GM18858 (cell line): ENCODE measurements at regions not wholly inside any gene's neighbourhood (a gene's known extent, or its start where the extent isn't known, plus 50 kb on each side); places are given as distances from the start of the nearest gene placed in this dataset.

Experiments used
- ATAC-seq: cut with Tn5 transposase; IDR thresholded peaks from one replicate; pipeline ENCODE4 v1.9.1; 2021; ENCODE audit not compliant: unreplicated experiment

DNA sequence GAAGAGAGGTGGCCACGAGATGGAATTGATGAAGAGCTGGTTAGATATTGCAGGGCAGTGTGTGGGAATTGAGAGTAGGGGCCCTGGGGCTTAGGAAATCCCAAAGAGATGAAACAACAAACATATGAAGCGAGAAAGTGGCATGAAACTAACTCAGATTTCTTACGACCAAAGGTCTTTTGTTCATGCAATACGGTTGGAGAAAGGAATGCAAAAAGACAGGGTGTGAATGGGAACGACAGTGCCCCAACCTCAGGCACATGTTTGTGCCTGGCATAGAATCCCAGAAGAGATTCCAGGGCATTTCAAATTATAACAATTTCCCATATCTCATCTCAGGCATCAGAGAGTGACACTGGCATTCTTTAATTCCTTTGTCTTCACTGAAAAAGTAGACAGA lies 199.2 kb downstream of the ACTL7B start:
- ATAC-seq: no peak

DNA sequence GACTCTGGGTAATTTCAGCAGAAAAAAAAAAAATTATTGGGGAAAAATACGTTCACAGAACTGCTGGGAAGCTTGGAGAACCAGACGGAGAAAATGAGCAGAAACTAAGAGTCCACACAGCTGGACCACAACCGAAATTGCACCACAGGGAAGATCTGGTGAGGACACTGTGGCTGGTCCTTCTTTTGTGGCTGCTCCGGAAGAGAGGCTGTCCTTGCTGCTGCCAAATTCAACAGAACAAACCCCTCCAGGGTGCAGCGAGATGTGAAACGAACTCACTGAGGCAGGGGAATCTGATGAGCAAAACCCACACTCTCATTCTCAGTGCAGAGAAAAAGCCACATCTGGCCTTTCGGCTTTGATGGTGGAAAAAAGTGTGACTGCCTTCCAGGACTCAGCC lies 200.0 kb downstream of the ACTL7B start:
- ATAC-seq: no peak

DNA sequence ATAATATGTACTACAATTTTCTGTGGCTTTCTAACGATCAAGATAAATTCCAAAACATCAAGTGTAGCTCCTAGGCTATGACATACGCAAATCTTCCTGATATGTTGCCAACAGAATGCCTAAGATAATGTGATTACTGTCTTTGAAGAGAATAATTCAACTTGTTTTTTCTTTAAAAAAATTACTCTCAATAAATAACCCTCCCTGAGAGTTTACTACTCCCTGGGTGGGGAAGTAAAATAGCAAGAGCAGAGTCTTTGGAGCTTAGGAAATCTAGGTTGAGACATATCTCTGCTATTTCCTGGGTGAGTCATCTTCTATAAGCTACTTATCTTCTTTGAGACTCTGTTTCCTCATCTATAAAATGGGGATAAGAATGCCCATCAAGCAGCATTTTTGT lies 201.2 kb downstream of the ACTL7B start:
- ATAC-seq: no peak

DNA sequence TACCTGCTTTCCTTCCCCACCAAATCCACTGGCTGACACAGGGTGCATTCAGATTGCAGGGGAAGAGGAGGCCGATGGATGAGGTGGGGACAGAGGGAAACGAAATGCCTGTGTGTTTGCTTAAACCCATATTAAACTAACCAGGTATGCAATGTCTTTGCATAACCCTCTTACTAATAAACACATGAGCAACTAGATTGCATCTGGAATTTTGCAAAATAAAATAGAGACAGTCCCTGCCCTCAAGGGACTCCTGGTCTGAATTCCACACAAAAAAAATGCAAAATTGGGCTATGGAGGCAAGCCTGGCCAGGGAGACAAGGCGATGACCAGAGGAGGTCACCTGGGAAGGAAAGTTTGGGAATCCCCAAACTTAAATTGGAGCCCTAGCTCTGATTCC lies 202.9 kb downstream of the ACTL7B start:
- no peak for ATAC-seq

DNA sequence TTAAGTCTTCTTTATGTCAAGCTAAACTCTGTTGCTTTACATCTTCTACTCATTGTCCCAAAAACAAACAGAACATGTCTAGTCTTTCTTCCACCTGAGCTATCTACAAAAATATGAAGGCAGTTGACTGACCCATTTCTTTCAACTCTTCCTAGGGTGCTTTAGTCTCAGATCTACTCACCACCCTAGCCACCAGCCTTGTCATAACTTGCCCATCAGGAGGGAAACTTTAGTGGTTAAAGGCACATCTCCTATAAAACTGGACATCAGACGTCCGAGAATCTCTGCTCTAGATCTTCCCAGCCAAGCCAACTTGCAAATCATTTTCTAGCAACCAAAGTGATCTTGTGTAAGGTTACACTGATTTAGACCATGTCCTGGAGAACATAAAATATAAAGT lies 205.0 kb downstream of the ACTL7B start:
- no peak for ATAC-seq

DNA sequence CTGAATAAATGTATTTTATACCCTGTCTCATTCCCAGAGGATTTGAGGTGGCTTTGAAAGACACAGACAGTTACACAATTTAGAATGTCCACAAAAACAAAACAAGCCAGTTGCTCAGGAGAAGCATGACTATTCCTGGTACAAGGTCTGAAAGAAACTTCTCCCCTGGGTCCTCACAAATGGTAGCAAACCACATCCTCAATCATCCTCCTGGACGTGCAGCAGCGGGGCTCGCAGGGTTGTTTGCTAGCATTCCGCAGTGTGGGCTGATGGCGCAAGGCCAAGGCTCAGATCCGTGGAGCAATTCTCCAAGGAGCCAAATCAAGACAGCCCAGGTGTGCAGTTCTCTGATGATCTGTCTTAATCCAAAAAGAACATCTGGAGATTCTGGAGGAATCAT lies 210.3 kb downstream of the ACTL7B start:
- no peak for ATAC-seq

DNA sequence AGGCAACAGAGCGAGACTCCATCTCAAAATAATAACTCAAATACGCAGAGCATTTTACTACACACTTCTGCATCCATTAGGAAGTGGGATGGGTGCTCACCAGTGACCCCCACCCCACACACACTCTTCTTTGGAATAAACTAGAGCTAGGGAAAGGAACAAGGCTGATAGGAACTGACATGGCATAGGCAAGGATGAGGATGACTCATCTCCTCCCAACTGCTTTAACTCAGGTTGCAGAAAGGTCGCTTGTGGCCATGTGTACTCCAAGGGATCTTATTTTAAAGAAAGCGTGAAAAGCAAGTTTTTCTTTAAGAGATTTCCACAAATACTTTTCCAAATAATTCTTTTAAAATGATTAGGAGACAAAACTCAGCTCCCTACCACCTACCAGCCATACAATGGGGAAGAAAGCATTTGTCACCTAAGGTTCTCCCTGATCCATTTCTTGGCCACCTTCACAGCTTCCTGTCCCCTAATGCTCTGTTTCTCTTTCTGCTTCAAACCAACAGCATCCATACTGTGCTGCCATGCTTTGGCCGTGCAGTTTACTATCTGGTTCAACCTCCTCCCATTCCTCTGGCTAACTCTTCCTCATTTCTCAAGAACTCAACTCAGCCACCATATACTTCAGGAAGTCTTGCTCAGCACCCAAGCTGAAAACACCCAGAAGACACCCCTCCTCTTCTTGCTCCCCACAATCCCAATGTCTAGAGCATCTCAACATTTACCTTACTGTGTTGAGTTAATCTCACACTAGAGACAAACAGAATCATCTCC lies 211.9 kb downstream of the ACTL7B start:
- no peak for ATAC-seq

DNA sequence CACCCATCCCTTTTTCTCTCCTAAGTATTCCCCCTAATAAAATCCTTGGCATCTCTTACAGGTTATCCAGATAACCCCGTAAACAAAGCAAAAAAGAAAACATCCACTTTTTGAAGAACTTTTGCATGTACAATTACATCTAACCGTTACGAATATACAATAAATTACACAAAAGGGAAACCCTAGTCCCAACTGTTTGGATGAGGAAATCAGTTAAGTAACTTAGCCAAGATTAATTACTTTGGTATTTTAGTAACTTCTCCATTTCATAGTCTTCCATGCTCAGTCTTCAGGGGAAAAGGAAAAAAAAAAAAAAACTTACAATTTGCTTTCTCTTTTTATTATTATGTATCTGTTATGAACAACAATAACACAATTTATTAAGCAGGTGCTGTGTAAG lies 212.9 kb downstream of the ACTL7B start:
- ATAC-seq: no peak

DNA sequence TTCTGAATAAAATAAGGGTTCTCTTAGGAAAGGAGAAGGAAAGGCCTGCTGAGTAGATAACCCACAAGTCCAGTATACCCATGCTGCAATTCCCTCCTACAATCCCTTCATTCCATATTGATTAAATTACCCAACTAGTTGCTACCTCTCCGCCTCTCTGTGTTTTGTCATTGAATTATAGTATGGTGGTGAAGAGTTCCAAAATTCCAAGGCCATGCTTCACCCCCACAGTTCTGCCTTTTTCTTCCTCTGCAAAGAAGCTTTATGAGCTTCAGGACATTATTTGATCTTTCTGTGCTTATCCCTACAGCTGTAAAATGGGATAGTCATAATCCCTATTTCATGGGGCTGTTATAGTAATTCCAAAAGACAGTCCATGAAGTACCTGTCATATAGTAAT lies 215.6 kb downstream of the ACTL7B start:
- ATAC-seq: no peak

DNA sequence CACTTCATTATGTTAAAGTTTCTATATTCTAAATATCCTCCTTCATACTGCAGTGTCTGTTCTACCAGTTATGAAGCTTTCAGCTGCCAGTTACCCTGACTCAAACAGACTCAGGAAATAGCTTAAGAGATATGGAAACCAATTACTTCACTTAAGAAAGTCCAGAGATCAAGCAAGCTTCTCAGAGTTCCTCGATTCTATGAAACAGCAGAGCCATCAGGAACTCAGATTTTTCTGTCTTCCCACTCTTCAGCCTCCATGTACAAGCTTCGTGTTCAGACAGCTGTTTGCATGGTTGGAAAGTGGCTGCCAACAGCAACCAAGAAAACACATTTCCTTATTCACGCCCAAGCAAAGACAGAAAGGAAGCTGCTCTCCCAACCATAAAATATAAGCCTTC lies 216.1 kb downstream of the ACTL7B start:
- no peak for ATAC-seq

DNA sequence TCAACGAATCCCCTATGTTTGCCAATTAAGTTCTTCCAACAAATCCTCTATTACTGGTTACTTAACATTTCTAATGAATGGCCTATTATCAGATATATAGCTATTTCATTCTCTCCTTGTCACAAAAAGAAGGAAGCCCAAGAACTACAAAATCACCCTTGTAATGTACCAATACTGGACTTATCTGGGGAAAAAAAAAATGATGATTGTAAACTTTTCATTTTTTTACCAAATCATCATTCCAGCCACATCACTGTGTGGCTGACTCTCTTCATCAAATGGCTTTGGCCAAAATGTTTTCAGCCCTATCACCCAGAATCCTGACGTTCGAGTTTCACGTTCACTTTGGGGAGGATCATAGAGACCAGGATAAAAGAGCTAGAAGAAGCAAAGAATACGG lies 216.7 kb downstream of the ACTL7B start:
- ATAC-seq: no peak

DNA sequence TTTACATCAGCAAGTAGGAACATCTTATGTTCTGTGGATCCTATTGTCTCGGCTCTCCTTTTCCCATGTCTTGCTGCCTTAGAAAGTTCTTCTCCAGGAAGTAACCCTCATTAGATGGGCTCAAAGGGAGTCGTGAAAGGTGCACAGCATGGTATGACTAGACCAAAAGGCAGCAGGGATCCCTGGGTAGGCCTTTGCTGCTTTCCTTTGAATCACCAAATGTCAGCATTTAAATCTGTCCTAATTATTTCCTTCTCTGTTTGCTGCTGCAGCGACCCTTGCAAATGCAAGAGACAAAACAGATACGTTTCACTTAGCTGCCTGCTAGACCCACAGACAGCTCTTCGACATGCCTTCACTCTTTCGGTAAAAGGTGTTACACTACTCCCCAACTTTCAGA lies 218.4 kb downstream of the ACTL7B start:
- no peak for ATAC-seq

DNA sequence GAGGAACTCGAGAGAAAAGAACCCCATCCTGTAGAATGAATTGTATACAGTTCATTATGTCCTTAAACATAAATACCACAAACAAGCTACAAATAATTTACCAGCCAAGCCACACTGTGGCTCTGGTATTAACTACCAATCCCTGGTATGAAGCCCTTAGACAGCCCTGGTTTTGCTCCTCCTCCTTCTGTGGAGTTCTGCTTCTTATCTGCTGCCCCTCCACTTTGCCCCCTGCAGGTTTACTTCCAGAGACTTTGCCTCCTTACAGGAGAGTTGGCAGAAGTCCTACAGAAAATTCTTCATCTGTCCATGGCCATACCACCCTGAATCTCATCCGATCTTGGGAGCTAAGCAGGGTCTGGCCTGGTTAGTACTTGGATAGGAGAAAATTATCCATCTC lies 219.8 kb downstream of the ACTL7B start:
- no peak for ATAC-seq

DNA sequence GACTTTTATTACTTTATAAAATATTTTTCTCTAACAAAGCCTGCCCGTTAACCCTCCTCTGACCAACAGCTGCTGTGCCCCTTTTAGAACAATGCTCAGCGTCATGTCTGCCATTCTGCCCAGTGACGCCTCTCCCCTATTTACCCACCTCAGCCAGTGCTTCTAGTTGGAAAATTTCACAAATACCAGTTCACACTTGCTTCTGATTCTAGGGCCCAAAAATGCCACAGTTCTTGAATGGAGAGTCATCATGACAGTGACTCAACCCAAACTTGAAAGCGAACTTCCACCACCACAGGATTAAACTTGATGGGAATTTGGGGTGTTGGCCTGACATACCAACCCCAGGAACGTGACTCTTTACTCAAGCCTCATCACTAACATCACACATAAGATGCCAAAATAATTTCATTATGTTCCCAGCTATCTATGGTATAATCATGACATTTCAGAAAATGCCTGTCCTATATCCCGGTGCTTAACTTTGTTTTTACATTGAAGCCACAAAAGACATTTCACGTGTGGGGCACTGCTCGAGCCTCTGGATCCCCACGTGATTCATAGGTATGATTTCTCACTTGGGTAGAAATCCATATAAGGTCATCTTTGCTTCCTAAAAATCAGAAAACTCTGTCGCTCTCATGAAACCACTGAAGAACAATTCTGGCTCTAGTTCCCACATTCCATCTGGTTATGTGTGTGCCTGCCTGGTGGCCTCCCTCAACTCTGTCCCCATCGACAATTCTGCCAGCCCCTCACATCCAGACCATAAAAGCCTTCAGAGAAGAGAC lies 220.9 kb downstream of the ACTL7B start:
- ATAC-seq: no peak

DNA sequence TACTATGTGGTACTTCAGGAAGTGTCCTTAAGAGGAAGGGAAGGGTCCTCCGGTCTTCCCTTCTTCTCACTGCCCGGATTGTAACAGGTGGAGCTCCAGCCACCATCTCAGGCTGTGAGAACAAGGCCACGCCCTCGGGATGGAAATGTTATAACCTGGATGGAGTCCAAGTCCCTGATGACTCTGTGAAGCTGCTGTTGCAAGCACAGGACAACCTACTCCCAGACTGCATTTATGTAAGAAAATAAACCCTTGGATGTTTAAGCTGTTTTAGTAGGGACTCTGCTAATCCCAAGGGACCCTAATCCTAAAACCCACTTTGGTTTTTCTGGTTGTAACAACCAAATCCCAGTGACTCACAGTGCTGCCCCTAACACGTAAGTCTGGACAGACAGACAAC lies 221.6 kb downstream of the ACTL7B start:
- no peak for ATAC-seq

DNA sequence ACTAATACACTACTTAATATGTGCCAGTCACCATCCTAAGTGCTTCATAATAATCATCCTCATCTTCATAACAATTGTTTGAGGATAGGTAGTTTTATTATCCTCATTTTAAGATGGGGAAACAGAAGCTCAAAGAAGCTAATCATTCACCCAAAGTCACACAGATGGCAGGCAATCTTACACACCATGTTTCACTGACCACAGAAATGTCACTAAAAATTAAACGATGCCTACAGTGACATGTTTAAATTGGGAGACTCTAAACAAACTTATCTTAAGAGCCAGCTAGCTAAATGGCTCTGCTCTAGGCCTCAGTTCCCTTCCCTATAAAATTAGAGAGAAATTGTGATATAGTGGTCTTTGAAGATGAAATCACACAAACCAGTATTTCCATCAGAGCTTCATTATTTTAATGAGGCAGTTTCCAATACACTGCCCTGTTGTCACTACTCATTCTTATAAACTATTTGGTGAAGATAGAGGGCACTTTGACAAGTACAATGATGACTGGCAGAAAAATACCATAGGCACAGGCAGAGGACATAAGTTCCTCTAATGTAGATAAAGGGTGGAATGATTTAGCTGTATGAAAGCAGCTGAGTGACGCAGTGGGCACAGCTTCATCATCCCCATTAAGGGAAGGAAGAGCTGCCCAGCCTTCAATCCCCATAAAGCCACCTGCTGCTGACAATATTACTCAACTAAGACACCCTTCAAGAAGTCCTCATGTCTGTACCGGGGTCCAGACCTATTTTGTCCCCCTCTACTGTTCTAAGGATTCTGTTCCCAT lies 224.1 kb downstream of the ACTL7B start:
- ATAC-seq: no peak

DNA sequence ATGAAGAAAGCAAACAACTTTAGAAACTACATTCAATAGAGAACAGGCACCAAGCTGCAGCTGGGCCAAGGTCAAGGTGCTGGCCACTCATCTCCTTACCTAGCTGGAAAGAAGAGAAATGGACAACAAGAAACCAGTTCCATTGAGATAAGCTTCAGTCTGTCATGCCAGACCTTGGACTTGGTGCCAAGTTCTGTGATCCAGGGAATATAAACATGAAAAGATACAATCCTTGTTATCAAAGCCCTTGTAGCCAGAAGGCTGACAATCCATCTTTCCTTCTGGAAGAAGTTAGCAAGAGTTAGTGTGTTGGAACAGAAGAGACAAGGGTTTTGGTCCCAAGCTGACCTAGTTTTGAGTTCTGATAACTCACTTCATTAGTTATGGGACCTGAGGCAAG lies 227.5 kb downstream of the ACTL7B start:
- no peak for ATAC-seq

DNA sequence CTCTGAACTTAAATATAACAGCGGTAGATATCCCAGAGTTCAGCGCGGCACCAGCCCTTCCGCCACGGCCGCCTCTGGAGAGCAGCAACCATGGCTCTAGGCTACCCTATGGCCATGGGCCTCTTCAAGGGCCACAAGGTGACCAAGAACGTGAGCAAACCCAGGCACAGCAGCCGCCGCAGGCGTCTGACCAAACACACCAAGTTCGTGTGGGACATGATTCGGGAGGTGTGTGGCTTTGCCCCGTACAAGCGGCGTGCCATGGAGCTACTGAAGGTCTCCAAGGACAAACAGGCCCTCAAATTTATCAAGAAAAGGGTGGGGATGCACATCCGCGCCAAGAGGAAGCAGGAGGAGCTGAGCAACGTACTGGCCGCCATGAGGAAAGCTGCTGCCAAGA lies 229.0 kb downstream of the ACTL7B start:
- no peak for ATAC-seq

DNA sequence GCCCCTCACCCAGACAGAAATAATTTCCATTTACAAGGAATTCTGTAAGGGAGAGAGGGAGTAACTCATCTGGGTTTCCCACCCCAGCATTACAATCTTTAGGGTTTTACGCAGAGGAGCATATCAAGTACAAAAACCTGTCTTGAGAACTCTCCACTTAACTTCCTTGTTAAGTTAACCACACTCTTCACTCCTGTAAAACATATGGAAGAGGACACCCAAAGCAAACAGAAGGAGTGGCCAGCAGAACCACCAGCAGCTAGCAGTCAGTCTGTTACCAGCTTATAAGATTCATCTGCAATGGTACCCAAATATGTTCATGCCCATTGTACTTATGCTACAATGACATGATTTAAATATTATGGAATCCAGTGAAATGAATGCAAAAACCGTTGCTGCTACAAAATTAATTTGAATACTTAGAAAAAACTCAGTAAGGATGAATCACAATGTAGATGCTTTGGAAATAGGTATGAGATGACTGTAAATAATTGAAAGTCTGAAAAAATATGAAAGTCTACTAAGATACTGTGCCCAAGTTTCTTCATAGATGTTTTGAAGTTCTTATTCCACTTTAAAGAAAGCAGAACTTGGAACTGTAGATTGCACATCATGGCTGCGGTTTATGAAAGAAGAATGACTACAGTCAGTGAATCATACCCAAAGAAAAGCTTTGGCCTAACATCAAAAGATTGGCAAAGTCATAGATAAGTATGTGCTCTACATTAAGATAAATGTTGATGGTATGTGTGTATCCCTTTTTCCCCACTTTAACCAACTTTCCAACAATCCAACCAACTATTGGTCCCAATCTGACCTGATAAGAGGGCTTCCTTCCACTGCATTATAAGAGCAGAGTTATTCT lies 233.6 kb downstream of the ACTL7B start:
- no peak for ATAC-seq

DNA sequence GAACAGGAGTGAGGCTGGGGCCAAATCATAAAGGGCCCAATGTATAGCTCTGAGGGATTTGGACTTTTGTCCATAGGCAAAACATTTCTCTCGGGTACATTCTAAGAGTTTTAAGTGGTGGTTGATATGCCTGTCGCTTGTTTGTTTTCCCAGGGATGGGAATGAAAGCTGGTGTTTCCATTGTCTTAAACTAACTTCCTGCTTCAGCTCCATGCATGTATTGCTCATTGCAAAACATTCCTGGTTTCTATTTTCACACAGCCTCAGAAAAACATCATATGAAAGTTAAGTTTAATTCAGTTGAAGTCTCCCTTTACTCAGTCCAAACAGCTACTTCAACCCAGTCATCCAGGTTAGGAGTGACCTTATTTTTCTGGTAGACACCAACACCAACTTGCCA lies 235.0 kb downstream of the ACTL7B start:
- ATAC-seq: no peak
